GM23338 (cell line): ENCODE measurements at regions not wholly inside any gene's neighbourhood (a gene's known extent, or its start where the extent isn't known, plus 50 kb on each side); places are given as distances from the start of the nearest gene placed in this dataset.

Experiments used
- CTCF ChIP-seq, 2 experiments: fragments of 200-600 bp in 1 of 2; sonication (generic) in 1 of 2; conservative IDR thresholded peaks; 2 replicates each; pipeline versions ENCODE4 v1.5.1 to v1.6.1; 2016 to 2017; ENCODE audit warnings: antibody characterized with exemption in 2 of 2, low read depth in 2 of 2, mild to moderate bottlenecking in 2 of 2, moderate library complexity in 1 of 2
- ETS1 ChIP-seq: IDR thresholded peaks from 2 replicates; pipeline ENCODE4 v1.6.1; 2016; ENCODE audit warnings: antibody characterized with exemption
- EZH2 ChIP-seq: fragments of 200-600 bp; sonication (generic); IDR thresholded peaks from one replicate; pipeline ENCODE4 v1.8.0; 2017; ENCODE audit warnings: antibody characterized with exemption, mild to moderate bottlenecking, low read depth; ENCODE audit not compliant: unreplicated experiment
- JUNB ChIP-seq: IDR thresholded peaks from one replicate; pipeline ENCODE4 v1.6.1; 2016; ENCODE audit warnings: antibody characterized with exemption; ENCODE audit not compliant: unreplicated experiment
- POLR2AphosphoS5 ChIP-seq: IDR thresholded peaks from 2 replicates; pipeline ENCODE4 v1.6.1; 2016; ENCODE audit warnings: antibody characterized with exemption, low read depth
- REST ChIP-seq: IDR thresholded peaks from one replicate; pipeline ENCODE4 v1.6.1; 2018; ENCODE audit warnings: antibody characterized with exemption; ENCODE audit not compliant: unreplicated experiment
- ZNF462 ChIP-seq: fragments of 250-450 bp; sonication (Bioruptor Pico); IDR thresholded peaks from 2 replicates; pipeline ENCODE4 v1.5.0; 2020; ENCODE audit warnings: mild to moderate bottlenecking, moderate library complexity

GRCh38 chr5:24391816-24392215, 253.0 kb downstream of the CDH10 start:
- TF ChIP-seq REST: no peak
- TF ChIP-seq POLR2AphosphoS5: no peak
- TF ChIP-seq CTCF (conservative IDR thresholded peaks at IDR 0.05; ENCODE audit: low read depth in 2 of 2): no peak
- no peak for TF ChIP-seq ZNF462 (CRISPR knock-in tag)
- no peak for TF ChIP-seq JUNB
- TF ChIP-seq EZH2: no peak
- TF ChIP-seq ETS1: no peak
